HCT116 (cell line): ENCODE measurements at regions not wholly inside any gene's neighbourhood (a gene's known extent, or its start where the extent isn't known, plus 50 kb on each side); places are given as distances from the start of the nearest gene placed in this dataset.

Experiments
- CTCF ChIP-seq, 3 experiments: fragments of 200-600 bp in 1 of 3; sonication (generic) in 1 of 3; IDR thresholded peaks in 2 of 3; conservative IDR thresholded peaks in 1 of 3; 2 replicates each; pipeline ENCODE4 v1.5.1; 2012 to 2017; ENCODE audit warnings: low read depth in 2 of 3, low read length in 2 of 3, antibody characterized with exemption in 1 of 3, borderline replicate concordance in 1 of 3, control low read depth in 1 of 3, mild to moderate bottlenecking in 1 of 3, mixed read lengths in 1 of 3, mixed run types in 1 of 3, moderate library complexity in 1 of 3; ENCODE audit not compliant: insufficient read depth in 1 of 3
- EZH2 ChIP-seq: fragments of 200-600 bp; sonication (generic); IDR thresholded peaks from 2 replicates; pipeline ENCODE4 v1.6.1; 2017; ENCODE audit warnings: antibody characterized with exemption, mixed run types
- MAX ChIP-seq: IDR thresholded peaks from 2 replicates; pipeline ENCODE4 v1.6.1; 2012
- POLR2A ChIP-seq: IDR thresholded peaks from 2 replicates; pipeline ENCODE4 v1.7.0; 2011; ENCODE audit warnings: borderline replicate concordance; ENCODE audit not compliant: insufficient read depth, insufficient read length; ENCODE audit errors: extremely low read depth

- TF ChIP-seq CTCF (IDR thresholded peaks at IDR 0.05 in 2 of 3, conservative IDR thresholded peaks at IDR 0.05 in 1 of 3; ENCODE audit: borderline replicate concordance in 1 of 3, insufficient read depth in 1 of 3, low read depth in 2 of 3, low read length in 2 of 3) = no peak
- no peak for TF ChIP-seq MAX
- TF ChIP-seq EZH2 = no peak
- no peak for TF ChIP-seq POLR2A
Measured at GRCh38 chr6:44528716-44529115, 141.2 kb downstream of the CDC5L start.
